Thyroid gland (tissue), 4 donors: ENCODE measurements at regions not wholly inside any gene's neighbourhood (a gene's known extent, or its start where the extent isn't known, plus 50 kb on each side); places are given as distances from the start of the nearest gene placed in this dataset.

ENCODE experiments used
- POLR2A ChIP-seq, 2 donors: fragments of 450-650 bp; IDR thresholded peaks; one replicate each; pipeline ENCODE4 v1.6.1; 2017; ENCODE audit warnings: antibody characterized with exemption in 2 of 2, mild to moderate bottlenecking in 2 of 2, moderate library complexity in 1 of 2
- TF ChIP-seq, protein P1 (sequence below), 6 experiments: fragments of 200-600 bp in 3 of 6; fragments of 450-650 bp in 3 of 6; sonication (generic) in 3 of 6; IDR thresholded peaks; one replicate each; pipeline ENCODE4 v1.5.1; 2016 to 2019; ENCODE audit warnings: antibody characterized with exemption in 6 of 6, mild to moderate bottlenecking in 2 of 6, inconsistent platforms in 1 of 6, moderate library complexity in 1 of 6

DNA sequence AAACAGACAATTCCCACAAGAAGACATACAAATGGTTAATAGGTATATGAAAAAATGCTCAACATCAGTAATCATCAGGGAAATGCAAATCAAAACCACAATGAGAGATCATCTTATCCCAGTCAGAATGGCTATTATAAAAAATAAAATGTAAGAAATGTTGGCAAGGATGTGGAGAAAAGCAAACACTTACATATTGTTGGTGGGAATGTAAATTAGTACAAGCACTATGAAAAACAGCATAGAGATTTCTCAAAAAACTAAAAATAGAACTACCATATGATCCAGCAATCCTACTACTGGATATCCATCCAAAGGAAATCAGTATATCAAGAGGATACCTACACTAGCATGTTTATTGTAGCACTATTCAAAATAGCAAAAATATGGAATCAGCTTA lies 186.6 kb downstream of the NOL4 start:
- TF ChIP-seq, protein P1, sequence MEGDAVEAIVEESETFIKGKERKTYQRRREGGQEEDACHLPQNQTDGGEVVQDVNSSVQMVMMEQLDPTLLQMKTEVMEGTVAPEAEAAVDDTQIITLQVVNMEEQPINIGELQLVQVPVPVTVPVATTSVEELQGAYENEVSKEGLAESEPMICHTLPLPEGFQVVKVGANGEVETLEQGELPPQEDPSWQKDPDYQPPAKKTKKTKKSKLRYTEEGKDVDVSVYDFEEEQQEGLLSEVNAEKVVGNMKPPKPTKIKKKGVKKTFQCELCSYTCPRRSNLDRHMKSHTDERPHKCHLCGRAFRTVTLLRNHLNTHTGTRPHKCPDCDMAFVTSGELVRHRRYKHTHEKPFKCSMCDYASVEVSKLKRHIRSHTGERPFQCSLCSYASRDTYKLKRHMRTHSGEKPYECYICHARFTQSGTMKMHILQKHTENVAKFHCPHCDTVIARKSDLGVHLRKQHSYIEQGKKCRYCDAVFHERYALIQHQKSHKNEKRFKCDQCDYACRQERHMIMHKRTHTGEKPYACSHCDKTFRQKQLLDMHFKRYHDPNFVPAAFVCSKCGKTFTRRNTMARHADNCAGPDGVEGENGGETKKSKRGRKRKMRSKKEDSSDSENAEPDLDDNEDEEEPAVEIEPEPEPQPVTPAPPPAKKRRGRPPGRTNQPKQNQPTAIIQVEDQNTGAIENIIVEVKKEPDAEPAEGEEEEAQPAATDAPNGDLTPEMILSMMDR (IDR thresholded peaks at IDR 0.05) = no peak
- no peak for TF ChIP-seq POLR2A (IDR thresholded peaks at IDR 0.05)
